GM12891 (cell line): ENCODE measurements at regions not wholly inside any gene's neighbourhood (a gene's known extent, or its start where the extent isn't known, plus 50 kb on each side); places are given as distances from the start of the nearest gene placed in this dataset.

Source experiments
- PAX5 ChIP-seq: IDR thresholded peaks from 2 replicates; pipeline ENCODE4 v1.6.1; 2011; ENCODE audit warnings: low read length, moderate library complexity, mild to moderate bottlenecking; ENCODE audit not compliant: insufficient read depth, severe bottlenecking
- POLR2A ChIP-seq: IDR thresholded peaks from 2 replicates; pipeline ENCODE4 v1.6.1; 2011; ENCODE audit warnings: low read depth, low read length, control low read depth
- POLR2AphosphoS5 ChIP-seq: IDR thresholded peaks from 2 replicates; pipeline ENCODE4 v1.6.1; 2011; ENCODE audit warnings: low read depth, low read length, control low read depth
- SPI1 ChIP-seq: IDR thresholded peaks from 2 replicates; pipeline ENCODE4 v1.6.1; 2011; ENCODE audit warnings: low read depth, low read length, control low read depth
- TAF1 ChIP-seq: IDR thresholded peaks from 2 replicates; pipeline ENCODE4 v1.6.1; 2011; ENCODE audit warnings: low read depth, low read length, control low read depth

DNA sequence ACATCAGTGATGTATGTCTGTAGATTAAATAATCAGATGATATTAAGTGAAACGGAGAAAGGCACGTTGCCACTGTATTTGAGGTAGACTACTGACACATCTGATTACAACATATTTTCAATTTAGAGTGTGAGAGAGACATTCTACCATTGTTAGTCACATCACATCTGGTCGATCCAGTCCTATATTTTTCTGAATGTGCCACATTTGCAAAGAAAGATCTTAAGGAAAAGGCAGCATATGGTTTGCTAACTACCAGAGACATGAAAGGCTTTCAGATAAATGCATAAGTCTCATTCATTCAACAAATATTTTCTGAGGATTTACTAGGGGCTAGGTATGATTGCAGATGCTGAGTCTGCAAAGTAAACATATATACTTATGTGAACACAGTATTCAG, 114.3 kb upstream of the RUNX1 start:
- TF ChIP-seq TAF1: no peak
- no peak for TF ChIP-seq POLR2AphosphoS5
- TF ChIP-seq POLR2A: no peak
- no peak for TF ChIP-seq PAX5
- no peak for TF ChIP-seq SPI1
